Fibroblast of upper back skin (primary cell): ENCODE measurements at regions not wholly inside any gene's neighbourhood (a gene's known extent, or its start where the extent isn't known, plus 50 kb on each side); places are given as distances from the start of the nearest gene placed in this dataset.
A peak's percentile ranks its signal among the peaks of the same experiment; 100 is the strongest.

Experiments used
- DNase-seq: peaks from one replicate; pipeline ENCODE4 v3.0.0-alpha.2; 2013

GRCh38 chr11:115745610-115746512 is 241.6 kb upstream of the CADM1 start:
- DNase-seq, result peak; percentile 18

- DNase-seq, result no peak
Observed at GRCh38 chr11:115745066-115745465, 240.9 kb upstream of the CADM1 start.

- DNase-seq, result no peak
Observed at GRCh38 chr11:115743719-115744118, 239.5 kb upstream of the CADM1 start.

DNA sequence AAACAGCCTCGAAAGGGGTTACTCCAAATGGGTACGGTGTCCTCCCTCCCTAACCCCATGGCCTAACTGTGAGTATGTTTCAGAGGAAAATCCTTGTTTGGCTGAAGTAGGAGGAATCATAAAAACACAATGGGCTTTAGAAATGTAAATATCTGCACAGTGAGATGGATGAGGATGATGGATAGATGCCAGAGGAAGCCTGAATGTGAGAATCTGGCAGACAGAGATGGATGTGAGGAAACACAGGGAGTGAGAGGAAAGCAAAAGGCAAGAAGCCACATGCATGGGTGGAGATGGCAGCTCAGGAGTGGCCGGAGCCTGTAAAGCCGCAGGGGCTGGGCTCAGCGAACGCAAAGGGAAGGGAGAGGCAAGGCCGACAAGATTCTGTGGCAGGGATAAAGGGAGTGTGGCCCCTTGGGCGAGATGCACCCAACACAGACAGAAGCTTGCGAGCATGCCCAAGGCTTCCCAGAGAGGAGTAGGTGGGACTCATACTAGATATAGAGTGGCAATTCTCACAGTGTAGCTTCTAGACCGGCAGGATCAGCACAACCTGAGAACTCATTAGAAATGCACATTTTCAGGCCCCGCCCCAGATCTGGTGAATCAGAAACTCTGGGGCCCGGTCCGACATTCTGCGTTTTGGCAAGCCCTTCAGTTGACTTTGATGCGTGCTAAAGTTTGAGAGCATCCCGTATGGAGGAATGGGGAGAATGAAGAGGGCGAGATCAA is 237.3 kb upstream of the CADM1 start:
- DNase-seq, result no peak

GRCh38 chr11:115740324-115740723 is 236.1 kb upstream of the CADM1 start:
- DNase-seq, result no peak

GRCh38 chr11:115739878-115740277 is 235.7 kb upstream of the CADM1 start:
- DNase-seq, result no peak

DNA sequence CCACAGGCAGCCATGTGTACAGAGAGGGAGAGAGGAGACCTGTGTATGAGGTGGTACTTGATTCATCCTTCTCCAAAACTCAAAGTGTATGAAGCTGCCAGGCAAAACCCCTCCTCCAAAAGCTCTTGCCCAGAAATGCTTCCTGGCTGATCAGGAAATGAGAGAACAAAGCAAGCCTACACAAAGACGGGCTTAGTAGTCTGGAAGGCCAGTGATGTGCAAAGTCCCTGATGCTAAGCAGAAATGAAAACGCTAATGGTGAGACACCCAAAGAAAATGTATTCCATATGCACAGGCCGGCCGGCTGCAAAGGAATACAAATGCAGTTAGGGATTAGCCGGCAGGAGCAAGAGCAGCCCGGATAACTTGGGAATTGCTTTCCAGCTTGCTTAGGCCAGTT is 234.9 kb upstream of the CADM1 start:
- peak; percentile 25 for DNase-seq

DNA sequence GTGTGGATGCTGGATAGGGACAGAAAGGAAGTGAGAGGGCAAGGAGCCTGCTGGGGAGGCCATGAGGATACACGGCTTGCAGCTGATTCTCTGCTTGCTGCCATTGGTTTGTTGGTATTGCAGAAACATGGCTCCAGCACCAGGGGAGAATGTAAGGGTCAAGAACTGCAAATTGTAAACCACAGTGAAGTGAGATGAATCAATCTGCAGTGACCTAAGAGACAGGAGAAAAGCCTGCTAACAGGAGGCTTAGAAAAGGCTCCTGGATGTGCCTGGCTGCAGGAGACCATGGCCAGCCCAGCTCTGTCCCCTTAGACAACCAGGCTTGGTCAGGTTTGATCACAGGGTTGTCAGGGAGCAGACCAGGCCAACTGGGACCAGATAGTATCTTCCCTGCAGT is 233.7 kb upstream of the CADM1 start:
- DNase-seq, result no peak

DNA sequence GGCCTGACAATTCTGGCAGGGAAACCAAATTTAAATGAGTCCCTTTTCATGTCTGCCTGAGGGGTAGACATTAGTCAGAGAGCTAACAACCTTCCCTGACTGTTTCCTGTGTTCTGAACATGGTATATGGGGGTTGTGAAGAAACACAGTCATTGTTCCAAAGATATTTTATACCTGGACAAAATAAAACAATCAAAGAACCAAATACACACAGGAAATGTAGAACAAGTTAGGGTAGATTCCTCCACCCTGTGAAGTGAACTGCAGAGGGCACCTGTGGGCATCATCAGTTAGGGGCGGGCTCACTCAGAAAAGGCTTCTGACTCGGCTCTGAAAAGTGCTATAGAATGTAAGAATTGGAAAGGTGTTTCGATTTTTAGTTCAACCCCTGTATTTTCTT is 231.9 kb upstream of the CADM1 start:
- DNase-seq, result no peak

DNA sequence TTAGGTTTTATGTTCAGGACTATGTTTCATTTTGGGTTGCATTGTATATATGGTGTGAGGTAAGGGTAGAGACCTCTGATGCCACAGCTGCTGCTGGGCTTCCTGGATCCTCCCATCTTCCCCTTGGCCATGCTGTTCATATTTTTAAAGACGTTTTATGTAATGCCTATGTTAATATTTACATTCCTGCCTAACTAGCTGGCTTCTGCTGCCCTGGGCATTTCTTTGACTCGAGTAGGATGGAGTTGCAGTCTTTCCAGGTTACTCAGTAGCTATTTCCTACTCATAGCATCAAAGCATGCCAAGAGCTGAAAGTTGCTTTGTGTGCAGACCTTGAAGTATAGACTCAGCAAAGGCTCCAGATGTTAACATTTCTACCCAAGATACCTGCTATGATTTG is 220.5 kb upstream of the CADM1 start:
- DNase-seq, result peak; percentile 58

DNA sequence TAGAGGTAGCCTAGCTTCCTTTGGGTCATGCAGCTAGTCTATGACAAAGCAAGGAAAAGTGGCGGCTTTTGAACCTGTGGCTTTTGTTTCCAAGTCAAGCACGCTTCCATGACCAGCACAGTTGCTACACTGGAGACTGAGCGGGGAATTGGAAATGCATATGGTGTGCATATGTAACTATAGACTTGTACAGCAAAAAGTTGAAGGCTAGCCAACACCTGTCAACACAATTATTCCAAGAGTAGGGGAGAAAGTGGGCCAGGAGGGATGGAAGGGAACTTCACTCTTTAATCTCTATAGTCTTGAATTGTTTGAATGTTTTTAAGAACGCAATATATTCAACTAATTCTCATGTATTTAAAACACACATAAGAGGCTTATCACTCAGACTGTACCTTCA is 218.5 kb upstream of the CADM1 start:
- DNase-seq, result peak; percentile 42

DNA sequence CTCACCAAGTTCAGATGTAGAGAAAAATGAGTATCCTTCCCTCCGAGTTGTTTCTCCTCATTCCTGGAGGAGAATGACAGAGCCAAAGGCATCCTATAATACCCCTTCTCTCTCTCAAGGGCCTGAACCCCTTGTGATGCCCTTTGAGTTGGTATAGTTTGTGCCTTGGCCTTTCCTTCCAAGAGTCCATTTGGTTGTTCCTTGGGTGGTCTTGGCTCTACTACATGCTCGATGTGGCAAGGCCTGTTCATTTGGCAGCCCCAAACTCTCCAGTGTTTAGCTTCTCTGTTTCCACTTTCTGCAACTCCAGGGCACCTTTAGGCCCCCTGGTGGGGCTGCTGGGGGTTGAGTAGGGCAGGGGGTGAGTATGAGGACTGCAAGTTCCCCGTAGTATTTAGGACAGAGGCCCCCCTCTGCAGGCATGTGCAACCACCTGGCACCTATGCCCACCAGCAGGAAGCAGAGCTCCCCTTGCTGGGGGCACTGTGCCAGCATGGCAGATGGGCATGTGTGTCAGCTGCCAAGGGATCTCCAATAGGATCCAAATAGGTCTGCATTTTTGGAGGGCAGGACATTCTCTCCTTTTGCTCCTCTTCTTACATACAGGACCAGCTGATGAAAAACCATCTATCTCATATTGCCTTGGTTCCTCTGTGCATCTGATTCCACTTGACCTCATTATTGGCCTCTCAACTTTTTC is 217.2 kb upstream of the CADM1 start:
- no peak for DNase-seq

- no peak for DNase-seq
Observed at GRCh38 chr11:115720602-115721245, 216.5 kb upstream of the CADM1 start.

DNA sequence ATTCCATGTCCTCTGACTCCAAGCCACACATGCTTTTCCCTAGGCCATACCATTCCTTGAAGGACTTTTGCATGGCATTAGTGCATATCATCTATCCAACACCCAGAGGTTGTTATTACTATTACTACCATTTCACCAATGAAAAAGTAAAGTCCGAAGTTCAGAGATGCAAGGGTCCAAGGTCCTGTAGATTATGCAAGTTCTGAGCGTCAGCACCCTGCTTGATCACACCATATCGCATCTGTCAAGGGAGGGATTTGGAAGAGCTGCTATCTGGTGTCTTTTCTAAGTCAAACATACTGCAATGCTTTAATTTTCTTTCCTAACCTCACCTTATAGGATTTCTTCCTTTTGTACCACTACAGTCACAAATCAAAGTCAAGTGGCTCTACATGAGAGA is 214.7 kb upstream of the CADM1 start:
- DNase-seq, result no peak

DNA sequence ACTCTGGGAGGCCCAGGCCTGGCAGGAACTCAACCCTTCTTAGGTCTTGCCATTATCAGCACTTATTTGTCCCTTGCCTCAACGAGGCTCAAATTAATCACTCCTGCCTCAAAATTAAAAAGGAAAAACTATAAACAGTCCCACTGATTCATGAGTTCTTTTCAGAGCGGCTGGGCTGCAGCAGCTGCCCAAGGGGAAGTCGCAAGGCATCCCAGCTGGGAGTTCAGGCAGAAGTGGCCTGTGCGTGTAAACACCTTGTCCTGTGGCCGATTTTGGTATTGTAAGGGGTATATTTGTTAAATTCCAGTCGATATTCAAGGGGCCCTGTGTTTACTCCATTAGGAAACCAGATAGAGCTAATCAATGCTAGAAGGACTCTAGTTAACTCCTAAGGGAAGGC is 213.9 kb upstream of the CADM1 start:
- no peak for DNase-seq

GRCh38 chr11:115716601-115717529 is 212.7 kb upstream of the CADM1 start:
- DNase-seq, result peak; percentile 47

DNA sequence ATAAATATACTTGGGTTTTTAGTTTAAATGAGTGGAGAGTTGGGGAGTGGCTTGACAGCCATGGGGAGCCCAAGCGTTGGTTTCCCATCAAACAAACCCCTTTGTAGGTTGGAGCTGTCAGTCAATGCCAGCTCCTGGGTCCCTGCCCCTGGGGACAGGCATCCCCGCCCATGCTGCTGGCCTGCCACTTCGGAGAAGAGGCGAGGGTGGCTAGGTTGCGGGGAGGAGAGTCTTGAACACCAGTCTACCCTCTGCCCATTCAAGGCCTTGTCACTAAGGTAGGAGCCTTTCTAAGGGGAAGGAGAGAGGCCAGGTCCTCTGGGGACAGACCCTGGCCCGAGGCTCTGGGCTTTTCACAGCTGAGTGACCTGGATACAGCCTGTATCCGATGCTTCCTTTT is 211.9 kb upstream of the CADM1 start:
- DNase-seq, result no peak

GRCh38 chr11:115715251-115715770 is 211.1 kb upstream of the CADM1 start:
- no peak for DNase-seq

DNA sequence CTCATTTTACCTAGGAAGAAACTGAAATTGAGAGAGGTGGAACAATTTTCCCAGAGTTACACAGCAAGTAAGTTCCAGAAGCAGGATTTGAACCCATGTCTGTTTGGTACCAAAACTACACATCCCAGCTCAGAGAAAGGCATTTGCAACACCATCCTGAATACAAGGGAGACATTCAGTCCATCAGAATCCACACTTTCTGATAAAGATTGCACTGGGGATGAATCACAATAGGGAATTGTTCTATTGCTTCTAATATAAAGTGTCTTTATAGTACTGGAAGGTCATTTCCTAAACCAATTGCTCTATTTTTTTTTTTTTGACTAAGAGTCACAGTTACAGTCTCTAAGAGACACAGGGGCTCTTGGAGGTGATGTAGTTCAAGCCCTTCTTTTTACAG is 208.1 kb upstream of the CADM1 start:
- DNase-seq, result no peak

DNA sequence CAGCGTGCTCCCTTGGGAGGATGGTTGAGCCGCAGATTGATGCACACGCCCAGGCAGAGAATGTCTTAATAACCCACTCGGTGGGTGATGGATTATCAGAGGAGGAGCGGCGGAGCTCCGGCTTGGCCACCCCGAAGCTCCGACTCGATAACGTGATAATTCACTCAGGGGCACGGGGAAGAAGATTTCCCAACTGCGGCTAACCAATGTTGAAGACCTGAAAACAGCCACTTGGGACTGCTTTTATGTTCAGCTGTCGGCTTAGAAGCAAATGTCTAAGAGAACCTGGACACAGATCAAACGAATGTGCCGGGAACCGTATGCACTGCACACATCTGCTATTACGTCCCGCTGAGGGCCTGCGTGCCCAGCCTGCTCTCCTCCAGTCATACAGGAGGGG is 206.8 kb upstream of the CADM1 start:
- DNase-seq, result peak; percentile 75

- DNase-seq, result no peak
Observed at GRCh38 chr11:115710426-115710825, 206.2 kb upstream of the CADM1 start.

- DNase-seq, result no peak
Observed at GRCh38 chr11:115709297-115709696, 205.1 kb upstream of the CADM1 start.
